KMS-11 (cell line): ENCODE measurements at regions not wholly inside any gene's neighbourhood (a gene's known extent, or its start where the extent isn't known, plus 50 kb on each side); places are given as distances from the start of the nearest gene placed in this dataset.

Source experiments
- H2AFZ ChIP-seq: fragments of 200-600 bp; sonication (generic); 2 replicates; pipeline ENCODE4 v1.6.1; 2016; ENCODE audit warnings: antibody characterized with exemption, mixed run types, low read depth
- H3K27ac ChIP-seq: fragments of 200-600 bp; sonication (generic); 2 replicates; pipeline ENCODE4 v1.6.1; 2016; ENCODE audit warnings: mild to moderate bottlenecking, mixed run types
- H3K27me3 ChIP-seq: fragments of 200-600 bp; sonication (generic); 2 replicates; pipeline ENCODE4 v1.6.1; 2017; ENCODE audit warnings: mild to moderate bottlenecking, low read depth, mixed run types, moderate library complexity; ENCODE audit not compliant: insufficient read depth
- H3K36me3 ChIP-seq: fragments of 200-600 bp; sonication (generic); 2 replicates; pipeline ENCODE4 v1.6.1; 2017; ENCODE audit warnings: mild to moderate bottlenecking, mixed run types; ENCODE audit not compliant: insufficient read depth
- H3K4me1 ChIP-seq: fragments of 200-600 bp; sonication (generic); 2 replicates; pipeline ENCODE4 v1.6.1; 2016; ENCODE audit warnings: mild to moderate bottlenecking, low read depth, mixed run types; ENCODE audit not compliant: poor library complexity, severe bottlenecking
- H3K4me2 ChIP-seq: fragments of 200-600 bp; sonication (generic); 2 replicates; pipeline ENCODE4 v1.7.0; 2016; ENCODE audit warnings: mild to moderate bottlenecking, mixed run types
- H3K4me3 ChIP-seq: fragments of 200-600 bp; sonication (generic); IDR thresholded peaks from 2 replicates; pipeline ENCODE4 v1.6.1; 2017; ENCODE audit warnings: low read depth, low read length, mixed read lengths; ENCODE audit not compliant: insufficient read depth
- H3K79me2 ChIP-seq: fragments of 200-600 bp; sonication (generic); 2 replicates; pipeline ENCODE4 v1.6.1; 2016; ENCODE audit warnings: low read depth, mixed run types; ENCODE audit not compliant: insufficient read depth
- H3K9ac ChIP-seq: fragments of 200-600 bp; sonication (generic); 2 replicates; pipeline ENCODE4 v1.6.1; 2016; ENCODE audit warnings: mild to moderate bottlenecking, mixed run types
- H4K20me1 ChIP-seq: fragments of 200-600 bp; sonication (generic); 2 replicates; pipeline ENCODE4 v1.6.1; 2016; ENCODE audit warnings: mild to moderate bottlenecking, mixed run types; ENCODE audit not compliant: insufficient read depth
- TF ChIP-seq, protein P1 (sequence below): fragments of 200-600 bp; sonication (generic); conservative IDR thresholded peaks from 2 replicates; pipeline ENCODE4 v1.6.1; 2017; ENCODE audit warnings: low read depth, mild to moderate bottlenecking, antibody characterized with exemption, low read length, moderate library complexity, mixed read lengths

- H3K9ac ChIP-seq = no peak overlapping the region
- H3K79me2 ChIP-seq = no peaks in the 10 kb centered on the region
- TF ChIP-seq, protein P1, sequence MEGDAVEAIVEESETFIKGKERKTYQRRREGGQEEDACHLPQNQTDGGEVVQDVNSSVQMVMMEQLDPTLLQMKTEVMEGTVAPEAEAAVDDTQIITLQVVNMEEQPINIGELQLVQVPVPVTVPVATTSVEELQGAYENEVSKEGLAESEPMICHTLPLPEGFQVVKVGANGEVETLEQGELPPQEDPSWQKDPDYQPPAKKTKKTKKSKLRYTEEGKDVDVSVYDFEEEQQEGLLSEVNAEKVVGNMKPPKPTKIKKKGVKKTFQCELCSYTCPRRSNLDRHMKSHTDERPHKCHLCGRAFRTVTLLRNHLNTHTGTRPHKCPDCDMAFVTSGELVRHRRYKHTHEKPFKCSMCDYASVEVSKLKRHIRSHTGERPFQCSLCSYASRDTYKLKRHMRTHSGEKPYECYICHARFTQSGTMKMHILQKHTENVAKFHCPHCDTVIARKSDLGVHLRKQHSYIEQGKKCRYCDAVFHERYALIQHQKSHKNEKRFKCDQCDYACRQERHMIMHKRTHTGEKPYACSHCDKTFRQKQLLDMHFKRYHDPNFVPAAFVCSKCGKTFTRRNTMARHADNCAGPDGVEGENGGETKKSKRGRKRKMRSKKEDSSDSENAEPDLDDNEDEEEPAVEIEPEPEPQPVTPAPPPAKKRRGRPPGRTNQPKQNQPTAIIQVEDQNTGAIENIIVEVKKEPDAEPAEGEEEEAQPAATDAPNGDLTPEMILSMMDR = no peak
- H3K27ac ChIP-seq = no peak overlapping the region
- H3K4me1 ChIP-seq = no peaks in the 10 kb centered on the region
- no peak overlapping the region for H3K4me3 ChIP-seq
- no peak overlapping the region for H3K4me2 ChIP-seq
- no peak overlapping the region for H2AFZ ChIP-seq
- no peaks in the 10 kb centered on the region for H4K20me1 ChIP-seq
- H3K36me3 ChIP-seq = no peaks in the 10 kb centered on the region
- H3K27me3 ChIP-seq = no peaks in the 10 kb centered on the region
Observed at GRCh38 chr19:32063601-32064000, 281.8 kb upstream of the ZNF507 start.

DNA sequence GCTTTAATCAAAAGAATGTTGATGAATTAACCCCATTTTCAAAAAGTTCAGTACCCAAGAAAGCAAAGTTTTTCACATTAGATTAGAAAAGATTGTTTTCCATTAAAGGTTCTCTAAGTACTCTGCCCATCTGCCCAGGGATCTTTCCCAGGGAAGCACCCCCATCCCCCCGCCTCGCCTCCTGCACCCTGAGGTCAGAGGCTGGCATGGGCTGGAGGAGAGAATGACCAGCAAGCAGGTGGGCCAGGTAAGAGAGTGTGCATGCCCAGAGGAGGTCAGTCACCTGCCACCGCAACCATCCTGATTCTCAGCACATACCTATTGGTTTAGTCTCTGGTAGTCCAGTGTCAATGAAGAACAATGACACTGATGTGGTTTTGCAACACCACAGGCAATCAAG lies 279.4 kb upstream of the ZNF507 start:
- TF ChIP-seq, protein P1 = no peak
- Histone ChIP-seq H3K27ac (no peak overlapping the region), H3K9ac (no peak overlapping the region), H3K4me1 (no peaks in the 10 kb centered on the region), H2AFZ (no peak overlapping the region), H3K36me3 (no peaks in the 10 kb centered on the region), H3K4me2 (no peak overlapping the region), H3K79me2 (no peaks in the 10 kb centered on the region), H3K4me3 (no peak overlapping the region), H3K27me3 (no peaks in the 10 kb centered on the region), H4K20me1 (no peaks in the 10 kb centered on the region)

DNA sequence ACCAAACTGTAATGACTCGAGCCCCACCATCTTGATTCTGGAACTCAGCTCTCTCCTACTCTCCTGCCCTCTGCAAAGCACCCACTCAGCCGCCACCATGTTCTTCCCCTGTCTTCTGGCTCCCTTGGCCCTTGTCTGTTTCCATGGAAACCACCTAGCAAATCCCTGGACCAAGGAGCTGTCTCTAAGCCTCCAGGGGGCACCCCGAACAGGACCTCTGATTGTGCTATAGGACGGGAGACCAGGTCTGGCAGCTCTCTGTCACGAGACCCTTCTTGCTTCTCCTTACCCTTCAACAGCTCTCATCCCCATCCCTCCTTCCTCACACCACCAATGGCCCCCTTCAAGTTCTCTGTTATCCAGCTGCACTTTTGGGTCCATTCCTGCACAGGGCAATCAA lies 277.7 kb upstream of the ZNF507 start:
- no peaks in the 10 kb centered on the region for H3K79me2 ChIP-seq
- H3K27me3 ChIP-seq = no peaks in the 10 kb centered on the region
- H3K4me1 ChIP-seq = no peaks in the 10 kb centered on the region
- H3K4me2 ChIP-seq = no peak overlapping the region
- H2AFZ ChIP-seq = no peak overlapping the region
- H3K4me3 ChIP-seq = no peak overlapping the region
- no peaks in the 10 kb centered on the region for H3K36me3 ChIP-seq
- H3K27ac ChIP-seq = no peak overlapping the region
- no peaks in the 10 kb centered on the region for H4K20me1 ChIP-seq
- no peak overlapping the region for H3K9ac ChIP-seq
- TF ChIP-seq, protein P1 = no peak

DNA sequence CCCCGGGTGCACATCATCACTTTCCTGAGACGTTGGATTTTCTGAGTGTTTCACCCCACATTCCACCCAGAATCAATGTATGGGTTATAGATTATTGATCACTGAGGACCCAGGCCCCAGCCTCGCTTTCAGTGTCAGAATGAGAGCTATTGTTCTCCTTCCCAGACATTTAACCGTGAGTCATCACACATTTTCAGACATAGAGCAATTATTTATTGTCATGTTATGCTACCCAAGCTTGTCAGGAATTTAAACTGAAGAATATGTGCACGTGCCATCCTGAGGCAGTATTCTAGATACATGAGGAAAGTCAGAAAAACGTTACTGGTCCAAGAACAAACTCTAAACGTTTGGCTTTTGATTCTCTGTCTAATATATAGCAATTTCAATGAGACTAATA lies 276.6 kb upstream of the ZNF507 start:
- H3K27ac ChIP-seq = no peak overlapping the region
- TF ChIP-seq, protein P1 = no peak
- H3K36me3 ChIP-seq = no peaks in the 10 kb centered on the region
- H3K4me1 ChIP-seq = no peaks in the 10 kb centered on the region
- H3K79me2 ChIP-seq = no peaks in the 10 kb centered on the region
- H3K4me2 ChIP-seq = no peak overlapping the region
- no peak overlapping the region for H3K4me3 ChIP-seq
- H3K9ac ChIP-seq = no peak overlapping the region
- H2AFZ ChIP-seq = no peak overlapping the region
- H3K27me3 ChIP-seq = no peaks in the 10 kb centered on the region
- H4K20me1 ChIP-seq = no peaks in the 10 kb centered on the region

DNA sequence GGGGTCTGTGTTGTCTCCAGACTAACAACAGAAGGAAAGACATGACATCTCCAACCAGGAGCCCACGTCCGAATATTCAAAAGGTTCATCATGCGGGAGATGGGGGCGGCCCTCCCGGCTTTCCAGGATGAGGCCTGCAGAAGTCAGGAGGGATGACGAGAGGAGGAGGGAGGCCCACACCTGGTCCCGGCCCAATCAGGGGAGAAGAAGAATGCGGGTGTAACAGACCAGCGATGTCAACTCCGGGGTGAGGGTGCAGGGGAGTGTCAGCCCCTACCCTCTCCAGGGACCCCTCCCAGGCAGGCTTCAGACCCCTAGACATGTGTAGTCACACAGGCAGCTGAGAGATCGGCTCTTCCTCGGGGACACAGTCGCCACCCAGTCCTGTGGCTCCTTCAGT lies 275.3 kb upstream of the ZNF507 start:
- H3K4me2 ChIP-seq = no peak overlapping the region
- no peak overlapping the region for H3K9ac ChIP-seq
- TF ChIP-seq, protein P1 = no peak
- no peaks in the 10 kb centered on the region for H3K79me2 ChIP-seq
- H3K27ac ChIP-seq = no peak overlapping the region
- H3K4me3 ChIP-seq = no peak overlapping the region
- no peaks in the 10 kb centered on the region for H4K20me1 ChIP-seq
- H3K27me3 ChIP-seq = no peaks in the 10 kb centered on the region
- H3K36me3 ChIP-seq = no peaks in the 10 kb centered on the region
- no peaks in the 10 kb centered on the region for H3K4me1 ChIP-seq
- H2AFZ ChIP-seq = no peak overlapping the region
